ENCODE measurements at regions not wholly inside any gene's neighbourhood (a gene's known extent, or its start where the extent isn't known, plus 50 kb on each side); places are given as distances from the start of the nearest gene placed in this dataset.
"Not testable (repeated sequence)": the region's sequence is repeated elsewhere in the genome, so short reads cannot be mapped to it uniquely, and the experiment has no call there.

DNA sequence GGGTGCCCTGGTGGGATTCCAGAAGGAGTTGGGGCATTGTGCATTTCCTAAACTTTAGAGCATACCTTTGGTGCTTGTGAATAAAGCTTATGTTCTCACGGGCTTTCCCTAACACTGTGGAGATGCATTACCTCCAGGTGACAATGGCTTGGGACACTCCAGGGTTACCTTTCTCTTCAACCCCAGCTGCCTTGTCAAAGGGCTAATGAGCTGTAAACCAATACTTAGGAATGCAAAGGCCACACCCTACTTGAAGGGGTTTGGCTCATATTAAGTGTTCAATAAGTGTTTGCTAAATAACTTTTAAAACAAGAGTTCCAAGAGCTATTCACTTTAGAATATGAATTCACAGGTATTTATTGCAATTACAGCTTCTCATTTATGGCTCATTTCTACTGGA, 122.6 kb downstream of the TRIM43 start:
- TF ChIP-seq, protein P1, sequence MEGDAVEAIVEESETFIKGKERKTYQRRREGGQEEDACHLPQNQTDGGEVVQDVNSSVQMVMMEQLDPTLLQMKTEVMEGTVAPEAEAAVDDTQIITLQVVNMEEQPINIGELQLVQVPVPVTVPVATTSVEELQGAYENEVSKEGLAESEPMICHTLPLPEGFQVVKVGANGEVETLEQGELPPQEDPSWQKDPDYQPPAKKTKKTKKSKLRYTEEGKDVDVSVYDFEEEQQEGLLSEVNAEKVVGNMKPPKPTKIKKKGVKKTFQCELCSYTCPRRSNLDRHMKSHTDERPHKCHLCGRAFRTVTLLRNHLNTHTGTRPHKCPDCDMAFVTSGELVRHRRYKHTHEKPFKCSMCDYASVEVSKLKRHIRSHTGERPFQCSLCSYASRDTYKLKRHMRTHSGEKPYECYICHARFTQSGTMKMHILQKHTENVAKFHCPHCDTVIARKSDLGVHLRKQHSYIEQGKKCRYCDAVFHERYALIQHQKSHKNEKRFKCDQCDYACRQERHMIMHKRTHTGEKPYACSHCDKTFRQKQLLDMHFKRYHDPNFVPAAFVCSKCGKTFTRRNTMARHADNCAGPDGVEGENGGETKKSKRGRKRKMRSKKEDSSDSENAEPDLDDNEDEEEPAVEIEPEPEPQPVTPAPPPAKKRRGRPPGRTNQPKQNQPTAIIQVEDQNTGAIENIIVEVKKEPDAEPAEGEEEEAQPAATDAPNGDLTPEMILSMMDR (IDR thresholded peaks at IDR 0.05), result not testable (repeated sequence)
- TF ChIP-seq EZH2 (IDR thresholded peaks at IDR 0.05; ENCODE audit: borderline replicate concordance, insufficient read depth, low read depth, low read length, poor library complexity, severe bottlenecking), result not testable (repeated sequence)
